PC-9 (cell line): ENCODE measurements at regions not wholly inside any gene's neighbourhood (a gene's known extent, or its start where the extent isn't known, plus 50 kb on each side); places are given as distances from the start of the nearest gene placed in this dataset.

Source experiments
- EZH2 ChIP-seq: fragments of 200-600 bp; sonication (generic); IDR thresholded peaks from 2 replicates; pipeline ENCODE4 v1.8.0; 2017; ENCODE audit warnings: antibody characterized with exemption, low read depth
- TF ChIP-seq, protein P1 (sequence below): fragments of 200-600 bp; sonication (generic); conservative IDR thresholded peaks from 2 replicates; pipeline ENCODE4 v1.6.1; 2017; ENCODE audit warnings: mixed run types, antibody characterized with exemption, mild to moderate bottlenecking, moderate library complexity

DNA sequence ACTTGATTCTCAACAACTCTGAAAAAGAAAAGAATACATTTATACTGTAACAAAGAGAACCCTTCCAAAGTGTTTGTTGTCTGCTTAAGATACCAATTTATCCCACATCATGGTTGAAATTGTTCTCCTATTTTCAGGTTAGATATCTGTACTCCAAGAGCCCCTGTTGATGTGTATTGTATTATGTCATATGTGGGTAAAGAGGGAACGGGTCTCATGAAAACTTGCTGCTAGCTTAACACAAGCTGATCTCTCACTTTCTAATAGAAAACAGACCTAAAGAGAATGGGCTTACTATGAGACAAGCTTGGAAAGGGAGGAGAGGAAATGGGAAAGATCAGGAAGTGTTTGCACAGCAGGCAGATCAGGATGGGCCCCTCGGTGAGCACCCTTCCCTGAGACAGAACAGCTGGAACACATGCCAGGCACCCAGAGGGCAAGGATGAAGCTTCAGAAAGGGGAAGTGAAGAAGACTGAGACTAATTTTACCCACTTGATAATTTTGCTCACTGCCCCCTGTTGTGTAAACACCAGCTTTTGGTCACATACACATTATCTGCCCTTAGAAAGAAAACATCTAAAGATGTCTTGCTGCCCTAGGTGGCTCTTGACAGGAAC lies 747.9 kb upstream of the CCDC54 start:
- TF ChIP-seq, protein P1, sequence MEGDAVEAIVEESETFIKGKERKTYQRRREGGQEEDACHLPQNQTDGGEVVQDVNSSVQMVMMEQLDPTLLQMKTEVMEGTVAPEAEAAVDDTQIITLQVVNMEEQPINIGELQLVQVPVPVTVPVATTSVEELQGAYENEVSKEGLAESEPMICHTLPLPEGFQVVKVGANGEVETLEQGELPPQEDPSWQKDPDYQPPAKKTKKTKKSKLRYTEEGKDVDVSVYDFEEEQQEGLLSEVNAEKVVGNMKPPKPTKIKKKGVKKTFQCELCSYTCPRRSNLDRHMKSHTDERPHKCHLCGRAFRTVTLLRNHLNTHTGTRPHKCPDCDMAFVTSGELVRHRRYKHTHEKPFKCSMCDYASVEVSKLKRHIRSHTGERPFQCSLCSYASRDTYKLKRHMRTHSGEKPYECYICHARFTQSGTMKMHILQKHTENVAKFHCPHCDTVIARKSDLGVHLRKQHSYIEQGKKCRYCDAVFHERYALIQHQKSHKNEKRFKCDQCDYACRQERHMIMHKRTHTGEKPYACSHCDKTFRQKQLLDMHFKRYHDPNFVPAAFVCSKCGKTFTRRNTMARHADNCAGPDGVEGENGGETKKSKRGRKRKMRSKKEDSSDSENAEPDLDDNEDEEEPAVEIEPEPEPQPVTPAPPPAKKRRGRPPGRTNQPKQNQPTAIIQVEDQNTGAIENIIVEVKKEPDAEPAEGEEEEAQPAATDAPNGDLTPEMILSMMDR = no peak
- TF ChIP-seq EZH2 = no peak
